Naive thymus-derived CD4-positive, alpha-beta T cell (primary cell): ENCODE measurements at regions not wholly inside any gene's neighbourhood (a gene's known extent, or its start where the extent isn't known, plus 50 kb on each side); places are given as distances from the start of the nearest gene placed in this dataset.

Experiments
- ATAC-seq: fragments of 150-1000 bp; cut with Tn5 transposase; 2 replicates; pipeline ENCODE4 v1.10.0; 2021; ENCODE audit warnings: mild to moderate bottlenecking, moderate library complexity
- CTCF ChIA-PET: fragments of 350-600 bp; sonication (Branson Sonifier 250); formaldehyde crosslinking; loops from one replicate; lab custom pipeline; 2021; ENCODE audit warnings: antibody characterized with exemption; lab: Charles Lee
- POLR2A ChIA-PET: fragments of 350-600 bp; sonication (Branson Sonifier 250); formaldehyde crosslinking; loops from one replicate; lab custom pipeline; 2021; ENCODE audit warnings: antibody characterized with exemption, inconsistent platforms; lab: Charles Lee
- DNase-seq, 9 donors: peaks; one replicate each; pipeline versions ENCODE4 v3.0.0 to v3.0.0-alpha.2; 2020 to 2022; ENCODE audit warnings: mixed read lengths in 1 of 9
- H3K27ac ChIP-seq: one replicate; pipeline ENCODE4 v1.7.0; 2013; ENCODE audit warnings: mild to moderate bottlenecking, low read depth, low read length, moderate library complexity
- H3K27me3 ChIP-seq, 2 donors: one replicate each; pipeline ENCODE4 v1.7.0; 2013; ENCODE audit warnings: low read length in 2 of 2, mild to moderate bottlenecking in 2 of 2, moderate library complexity in 2 of 2; ENCODE audit not compliant: control insufficient read depth in 2 of 2, insufficient read depth in 2 of 2
- H3K36me3 ChIP-seq, 3 experiments: 1 replicate in 2 of 3; 2 replicates in 1 of 3; pipeline ENCODE4 v1.7.0; 2013; ENCODE audit warnings: low read length in 3 of 3, mild to moderate bottlenecking in 3 of 3, moderate library complexity in 1 of 3; ENCODE audit not compliant: insufficient read depth in 3 of 3, control insufficient read depth in 2 of 3
- H3K4me1 ChIP-seq, 2 donors: one replicate each; pipeline ENCODE4 v1.7.0; 2013; ENCODE audit warnings: low read length in 2 of 2, mild to moderate bottlenecking in 2 of 2, moderate library complexity in 1 of 2; ENCODE audit not compliant: control insufficient read depth in 2 of 2, insufficient read depth in 2 of 2
- H3K4me3 ChIP-seq: 2 replicates; pipeline ENCODE4 v1.7.0; 2013; ENCODE audit warnings: mild to moderate bottlenecking, low read length
- H3K9me3 ChIP-seq, 3 experiments: 1 replicate in 2 of 3; 2 replicates in 1 of 3; pipeline ENCODE4 v1.7.0; 2013; ENCODE audit warnings: low read length in 3 of 3; ENCODE audit not compliant: control insufficient read depth in 2 of 3
- H3K27ac Mint-ChIP-seq, 9 donors: one replicate each; pipeline ENCODE4 v1.8.0; 2020 to 2022; ENCODE audit warnings: mixed read lengths in 9 of 9, mild to moderate bottlenecking in 8 of 9, moderate library complexity in 5 of 9, inconsistent platforms in 2 of 9
- H3K27me3 Mint-ChIP-seq, 5 donors: one replicate each; pipeline ENCODE4 v1.8.0; 2021 to 2022; ENCODE audit warnings: mixed read lengths in 5 of 5, mild to moderate bottlenecking in 1 of 5
- H3K36me3 Mint-ChIP-seq, 5 donors: one replicate each; pipeline ENCODE4 v1.8.0; 2020 to 2022; ENCODE audit warnings: mixed read lengths in 5 of 5, mild to moderate bottlenecking in 3 of 5, inconsistent platforms in 1 of 5
- H3K4me1 Mint-ChIP-seq, 7 donors: one replicate each; pipeline ENCODE4 v1.8.0; 2020 to 2022; ENCODE audit warnings: mixed read lengths in 7 of 7, mild to moderate bottlenecking in 3 of 7, inconsistent platforms in 1 of 7
- H3K4me3 Mint-ChIP-seq, 10 donors: one replicate each; pipeline ENCODE4 v1.8.0; 2020 to 2022; ENCODE audit warnings: mild to moderate bottlenecking in 10 of 10, mixed read lengths in 10 of 10, moderate library complexity in 6 of 10, inconsistent platforms in 2 of 10
- H3K9me3 Mint-ChIP-seq, 11 donors: one replicate each; pipeline ENCODE4 v1.8.0; 2020 to 2022; ENCODE audit warnings: mixed read lengths in 11 of 11, mild to moderate bottlenecking in 4 of 11, inconsistent platforms in 1 of 11, moderate library complexity in 1 of 11
- intact Hi-C, 2 donors: fragments of 100-400 bp; cut with micrococcal nuclease; formaldehyde crosslinking; loops; one replicate each; pipeline ENCODE4 v1.15.1; 2023

- no peaks in the 10 kb centered on the region for H3K27me3 ChIP-seq
- H3K4me3 ChIP-seq: no peak overlapping the region
- Mint-ChIP-seq H3K4me1 (no peaks in the 10 kb centered on the region), H3K4me3 (no peak overlapping the region), H3K27me3 (peaks cover 4 to 39% (median 25%) of the 10 kb centered on the region in 5 donors), H3K9me3 (peaks cover 0 to 5% (median 0%) of the 10 kb centered on the region in 11 donors), H3K36me3 (no peaks in the 10 kb centered on the region), H3K27ac (no peak overlapping the region)
- H3K4me1 ChIP-seq: no peaks in the 10 kb centered on the region
- intact Hi-C loops: no loop called here
- no peaks in the 10 kb centered on the region for H3K9me3 ChIP-seq
- ATAC-seq (no peak), DNase-seq (no peak)
- ChIA-PET CTCF (no interaction called here), POLR2A (no interaction called here)
- no peak overlapping the region for H3K27ac ChIP-seq
- H3K36me3 ChIP-seq: no peaks in the 10 kb centered on the region
These were observed 72.3 kb downstream of the LINC00237 start for GRCh38 chr20:21033817-21034216.

DNA sequence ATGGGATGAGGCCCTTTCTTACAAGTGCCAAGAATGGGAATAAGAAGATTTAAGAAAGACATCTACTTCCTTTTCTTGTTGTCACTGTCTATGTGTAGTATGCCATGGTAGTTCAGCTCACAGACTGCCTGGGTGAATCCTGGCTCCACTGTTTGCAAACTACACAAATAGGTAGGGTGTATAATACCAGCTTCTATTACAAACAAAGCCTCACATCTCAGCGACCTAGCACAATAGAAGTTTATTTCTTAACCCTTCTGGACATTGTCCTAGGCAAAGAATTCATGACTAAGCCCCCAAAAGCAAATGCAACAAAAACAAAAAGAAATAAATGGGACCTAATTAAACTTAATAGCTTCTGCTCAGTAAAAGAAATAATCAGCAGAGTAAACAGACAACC, 74.5 kb downstream of the LINC00237 start:
- ChIA-PET CTCF (interaction anchor here (0.7 kb wide), 1 partner anchor 590 kb away, joined by 3 read pairs; no protein-coding TSS in a partner anchor), POLR2A (no interaction called here)
- ATAC-seq (no peak), DNase-seq (no peak)
- Mint-ChIP-seq H3K36me3 (no peaks in the 10 kb centered on the region), H3K4me3 (no peak overlapping the region), H3K4me1 (no peaks in the 10 kb centered on the region), H3K27ac (no peak overlapping the region), H3K27me3 (peaks cover 4 to 42% (median 25%) of the 10 kb centered on the region in 5 donors), H3K9me3 (no peaks in the 10 kb centered on the region)
- Histone ChIP-seq H3K4me3 (no peak overlapping the region), H3K36me3 (no peaks in the 10 kb centered on the region), H3K27me3 (no peaks in the 10 kb centered on the region), H3K4me1 (no peaks in the 10 kb centered on the region), H3K27ac (no peak overlapping the region), H3K9me3 (no peaks in the 10 kb centered on the region)
- intact Hi-C loops: no loop called here

GRCh38 chr20:21029341-21029740, 76.8 kb downstream of the LINC00237 start:
- ChIA-PET POLR2A (no interaction called here), CTCF (no interaction called here)
- intact Hi-C loops: no loop called here
- H3K27ac Mint-ChIP-seq: no peak overlapping the region
- DNase-seq: no peak
- no peak for ATAC-seq
- H3K27ac ChIP-seq: no peak overlapping the region
- no peaks in the 10 kb centered on the region for H3K4me1 Mint-ChIP-seq
- no peaks in the 10 kb centered on the region for H3K9me3 ChIP-seq
- peaks cover 4 to 34% (median 26%) of the 10 kb centered on the region in 5 donors for H3K27me3 Mint-ChIP-seq
- no peak overlapping the region for H3K4me3 Mint-ChIP-seq
- no peaks in the 10 kb centered on the region for H3K9me3 Mint-ChIP-seq
- H3K36me3 ChIP-seq: no peaks in the 10 kb centered on the region
- no peaks in the 10 kb centered on the region for H3K36me3 Mint-ChIP-seq
- no peaks in the 10 kb centered on the region for H3K4me1 ChIP-seq
- no peaks in the 10 kb centered on the region for H3K27me3 ChIP-seq
- no peak overlapping the region for H3K4me3 ChIP-seq

- ATAC-seq (no peak), DNase-seq (no peak)
- ChIA-PET CTCF (no interaction called here), POLR2A (no interaction called here)
- no peak overlapping the region for H3K4me3 ChIP-seq
- no peaks in the 10 kb centered on the region for H3K9me3 ChIP-seq
- H3K4me3 Mint-ChIP-seq: no peak overlapping the region
- H3K4me1 Mint-ChIP-seq: no peaks in the 10 kb centered on the region
- no peak overlapping the region for H3K27ac Mint-ChIP-seq
- peaks cover 4 to 34% (median 26%) of the 10 kb centered on the region in 5 donors for H3K27me3 Mint-ChIP-seq
- H3K36me3 Mint-ChIP-seq: no peaks in the 10 kb centered on the region
- no peaks in the 10 kb centered on the region for H3K4me1 ChIP-seq
- H3K27me3 ChIP-seq: no peaks in the 10 kb centered on the region
- intact Hi-C loops: no loop called here
- no peak overlapping the region for H3K27ac ChIP-seq
- no peaks in the 10 kb centered on the region for H3K9me3 Mint-ChIP-seq
- H3K36me3 ChIP-seq: no peaks in the 10 kb centered on the region
These were observed 77.2 kb downstream of the LINC00237 start for GRCh38 chr20:21028921-21029320.

DNA sequence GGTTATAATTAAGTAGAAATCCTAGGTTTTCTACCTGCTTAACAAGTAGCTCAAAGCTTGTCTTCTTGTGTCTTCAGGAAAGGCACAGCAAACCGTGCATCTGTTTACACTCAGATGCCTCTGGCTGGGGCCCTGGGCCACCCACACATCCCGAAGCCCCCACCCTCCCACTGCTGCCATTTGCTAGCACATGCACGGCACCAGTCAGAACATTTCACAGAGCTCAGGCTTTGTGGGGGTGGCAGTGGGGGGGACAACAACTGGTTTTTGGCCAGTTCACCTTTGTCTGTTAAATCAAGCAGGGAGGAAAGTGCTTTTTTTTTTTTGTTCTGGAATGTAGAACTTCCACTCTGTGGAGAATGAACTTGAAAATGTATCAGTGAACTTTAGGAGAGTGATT, 77.7 kb downstream of the LINC00237 start:
- POLR2A ChIA-PET: no interaction called here
- no peaks in the 10 kb centered on the region for H3K9me3 ChIP-seq
- ATAC-seq (no peak), DNase-seq (no peak)
- H3K4me1 ChIP-seq: no peaks in the 10 kb centered on the region
- Mint-ChIP-seq H3K27me3 (peaks cover 4 to 38% (median 26%) of the 10 kb centered on the region in 5 donors), H3K4me1 (no peaks in the 10 kb centered on the region), H3K4me3 (no peak overlapping the region), H3K27ac (no peak overlapping the region), H3K36me3 (no peaks in the 10 kb centered on the region), H3K9me3 (no peaks in the 10 kb centered on the region)
- no peaks in the 10 kb centered on the region for H3K27me3 ChIP-seq
- intact Hi-C loops: no loop called here
- H3K4me3 ChIP-seq: no peak overlapping the region
- H3K36me3 ChIP-seq: no peaks in the 10 kb centered on the region
- H3K27ac ChIP-seq: no peak overlapping the region
- CTCF ChIA-PET: no interaction called here

DNA sequence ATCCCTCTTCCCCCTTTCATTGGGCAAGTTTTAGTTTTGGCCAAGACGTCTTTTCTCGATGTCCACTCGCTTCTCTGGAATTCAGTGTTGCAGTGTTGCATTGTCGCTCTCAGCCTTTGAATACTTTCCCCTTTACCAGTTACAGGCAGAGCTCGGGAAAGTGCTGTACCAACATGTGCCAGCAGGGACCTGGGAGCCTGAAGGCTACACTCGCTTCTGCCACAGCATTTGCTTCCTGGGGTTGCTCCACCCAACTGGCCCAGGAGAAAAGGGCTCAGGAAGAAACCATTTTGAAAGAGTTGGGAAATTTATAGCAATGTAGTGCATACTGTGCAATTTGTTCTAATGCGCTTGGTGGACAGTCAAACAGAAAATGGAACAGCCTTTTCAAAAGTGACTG, 78.6 kb downstream of the LINC00237 start:
- H3K36me3 ChIP-seq: no peaks in the 10 kb centered on the region
- CTCF ChIA-PET: interaction anchor here (1.0 kb wide), 1 partner anchor 20 kb away, joined by 3 read pairs; no protein-coding TSS in a partner anchor
- no peak overlapping the region for H3K4me3 ChIP-seq
- no peaks in the 10 kb centered on the region for H3K4me1 ChIP-seq
- H3K27me3 Mint-ChIP-seq: peaks cover 7 to 44% (median 27%) of the 10 kb centered on the region in 5 donors
- no peak overlapping the region for H3K27ac Mint-ChIP-seq
- intact Hi-C loops: no loop called here
- no peaks in the 10 kb centered on the region for H3K36me3 Mint-ChIP-seq
- POLR2A ChIA-PET: no interaction called here
- ATAC-seq (no peak), DNase-seq (no peak)
- no peak overlapping the region for H3K4me3 Mint-ChIP-seq
- H3K27me3 ChIP-seq: no peaks in the 10 kb centered on the region
- no peaks in the 10 kb centered on the region for H3K9me3 Mint-ChIP-seq
- no peaks in the 10 kb centered on the region for H3K4me1 Mint-ChIP-seq
- H3K9me3 ChIP-seq: no peaks in the 10 kb centered on the region
- no peak overlapping the region for H3K27ac ChIP-seq

- CTCF ChIA-PET: interaction anchor here (1.0 kb wide), 1 partner anchor 21 kb away, joined by 3 read pairs; no protein-coding TSS in a partner anchor
- no peaks in the 10 kb centered on the region for H3K4me1 Mint-ChIP-seq
- H3K27ac ChIP-seq: no peak overlapping the region
- H3K27me3 Mint-ChIP-seq: peaks cover 7 to 41% (median 26%) of the 10 kb centered on the region in 5 donors
- H3K36me3 Mint-ChIP-seq: no peaks in the 10 kb centered on the region
- ATAC-seq: no peak
- H3K9me3 ChIP-seq: no peaks in the 10 kb centered on the region
- H3K4me3 Mint-ChIP-seq: no peak overlapping the region
- no peak overlapping the region for H3K27ac Mint-ChIP-seq
- no peaks in the 10 kb centered on the region for H3K36me3 ChIP-seq
- intact Hi-C loops: no loop called here
- H3K4me1 ChIP-seq: no peaks in the 10 kb centered on the region
- H3K9me3 Mint-ChIP-seq: no peaks in the 10 kb centered on the region
- no peak for DNase-seq
- H3K27me3 ChIP-seq: no peaks in the 10 kb centered on the region
- POLR2A ChIA-PET: no interaction called here
- no peak overlapping the region for H3K4me3 ChIP-seq
These were observed 79.2 kb downstream of the LINC00237 start for GRCh38 chr20:21026951-21027350.
